Loucy (cell line): ENCODE measurements at regions not wholly inside any gene's neighbourhood (a gene's known extent, or its start where the extent isn't known, plus 50 kb on each side); places are given as distances from the start of the nearest gene placed in this dataset.

ENCODE experiments used
- H2AFZ ChIP-seq: fragments of 200-600 bp; sonication (generic); 2 replicates; pipeline ENCODE4 v1.6.0; 2016; ENCODE audit warnings: antibody characterized with exemption, mild to moderate bottlenecking, low read length, moderate library complexity
- H3F3A ChIP-seq: fragments of 200-600 bp; 2 replicates; pipeline ENCODE4 v1.6.0; 2016; ENCODE audit warnings: antibody characterized with exemption, low read depth, mild to moderate bottlenecking
- H3K27me3 ChIP-seq: fragments of 200-600 bp; sonication (generic); 2 replicates; pipeline ENCODE4 v1.6.1; 2014; ENCODE audit warnings: low read length, mild to moderate bottlenecking; ENCODE audit not compliant: insufficient read depth, poor library complexity, severe bottlenecking
- H3K36me3 ChIP-seq: fragments of 200-600 bp; sonication (generic); 2 replicates; pipeline ENCODE4 v1.6.1; 2016; ENCODE audit warnings: low read length; ENCODE audit not compliant: insufficient read depth
- H3K4me1 ChIP-seq: fragments of 200-600 bp; sonication (generic); 2 replicates; pipeline ENCODE4 v1.5.1; 2014; ENCODE audit warnings: low read length, mild to moderate bottlenecking; ENCODE audit not compliant: insufficient read depth, poor library complexity, severe bottlenecking
- H3K4me2 ChIP-seq: fragments of 200-600 bp; sonication (generic); 2 replicates; pipeline ENCODE4 v1.6.0; 2014; ENCODE audit warnings: antibody characterized with exemption, low read length, low read depth, mild to moderate bottlenecking; ENCODE audit not compliant: poor library complexity, severe bottlenecking
- H3K4me3 ChIP-seq: fragments of 200-600 bp; sonication (generic); 2 replicates; pipeline ENCODE4 v1.5.1; 2014; ENCODE audit warnings: low read length, mild to moderate bottlenecking, mixed read lengths; ENCODE audit not compliant: poor library complexity, severe bottlenecking
- H3K79me2 ChIP-seq: fragments of 200-600 bp; sonication (generic); 2 replicates; pipeline ENCODE4 v1.6.1; 2014; ENCODE audit warnings: low read length; ENCODE audit not compliant: insufficient read depth
- H3K9ac ChIP-seq: fragments of 200-600 bp; sonication (generic); 2 replicates; pipeline ENCODE4 v1.6.0; 2014; ENCODE audit warnings: mild to moderate bottlenecking, low read depth, low read length, moderate library complexity; ENCODE audit not compliant: poor library complexity, severe bottlenecking
- H3K9me2 ChIP-seq: fragments of 200-600 bp; sonication (generic); replicated peaks from 2 replicates; pipeline ENCODE4 v1.6.1; 2016; ENCODE audit warnings: low read depth, low read length, mixed read lengths
- H3K9me3 ChIP-seq: fragments of 200-600 bp; sonication (generic); 2 replicates; pipeline ENCODE4 v1.6.1; 2014; ENCODE audit warnings: mild to moderate bottlenecking, antibody characterized with exemption, low read length, low read depth; ENCODE audit not compliant: insufficient read depth
- H4K20me1 ChIP-seq: fragments of 200-600 bp; sonication (generic); 2 replicates; pipeline ENCODE4 v1.6.0; 2014; ENCODE audit warnings: antibody characterized with exemption, low read length, mild to moderate bottlenecking; ENCODE audit not compliant: insufficient read depth, poor library complexity, severe bottlenecking
- EZH2phosphoT487 ChIP-seq: fragments of 200-600 bp; IDR thresholded peaks from 2 replicates; pipeline ENCODE4 v1.6.1; 2018; ENCODE audit warnings: antibody characterized with exemption, mild to moderate bottlenecking, moderate library complexity, borderline replicate concordance
- TF ChIP-seq, protein P1 (sequence below): fragments of 200-600 bp; sonication (generic); conservative IDR thresholded peaks from 2 replicates; pipeline ENCODE4 v1.5.1; 2014; ENCODE audit warnings: mild to moderate bottlenecking, antibody characterized with exemption, low read length

DNA sequence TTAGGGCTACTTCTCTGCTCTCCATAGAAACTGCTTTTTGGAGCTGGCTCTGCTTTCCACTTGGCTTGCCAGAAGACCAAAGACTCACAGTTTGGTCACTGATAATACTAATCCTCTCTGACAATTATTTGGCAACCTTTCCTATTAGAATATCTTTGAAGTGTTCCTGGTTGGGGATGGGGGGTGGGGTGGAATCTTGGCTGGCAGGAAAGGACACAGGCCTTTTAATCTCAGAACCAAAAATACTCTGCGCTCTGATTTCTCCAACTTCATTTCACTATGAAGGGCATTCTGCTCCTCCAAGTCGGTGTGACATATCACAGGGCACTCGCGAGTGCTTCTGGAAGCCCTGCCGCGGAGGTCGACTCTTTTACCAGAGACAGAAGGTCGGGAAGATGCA is 1329.0 kb upstream of the WWC1 start:
- Histone ChIP-seq H3K4me3 (no peak overlapping the region), H2AFZ (no peak overlapping the region), H3K79me2 (no peaks in the 10 kb centered on the region), H3K36me3 (no peaks in the 10 kb centered on the region), H4K20me1 (no peaks in the 10 kb centered on the region), H3K9ac (no peak overlapping the region), H3K27me3 (no peaks in the 10 kb centered on the region), H3K4me1 (no peaks in the 10 kb centered on the region), H3K9me2 (no peaks in the 10 kb centered on the region), H3K4me2 (no peak overlapping the region), H3K9me3 (no peaks in the 10 kb centered on the region), H3F3A (no peaks in the 10 kb centered on the region)
- TF ChIP-seq, protein P1, sequence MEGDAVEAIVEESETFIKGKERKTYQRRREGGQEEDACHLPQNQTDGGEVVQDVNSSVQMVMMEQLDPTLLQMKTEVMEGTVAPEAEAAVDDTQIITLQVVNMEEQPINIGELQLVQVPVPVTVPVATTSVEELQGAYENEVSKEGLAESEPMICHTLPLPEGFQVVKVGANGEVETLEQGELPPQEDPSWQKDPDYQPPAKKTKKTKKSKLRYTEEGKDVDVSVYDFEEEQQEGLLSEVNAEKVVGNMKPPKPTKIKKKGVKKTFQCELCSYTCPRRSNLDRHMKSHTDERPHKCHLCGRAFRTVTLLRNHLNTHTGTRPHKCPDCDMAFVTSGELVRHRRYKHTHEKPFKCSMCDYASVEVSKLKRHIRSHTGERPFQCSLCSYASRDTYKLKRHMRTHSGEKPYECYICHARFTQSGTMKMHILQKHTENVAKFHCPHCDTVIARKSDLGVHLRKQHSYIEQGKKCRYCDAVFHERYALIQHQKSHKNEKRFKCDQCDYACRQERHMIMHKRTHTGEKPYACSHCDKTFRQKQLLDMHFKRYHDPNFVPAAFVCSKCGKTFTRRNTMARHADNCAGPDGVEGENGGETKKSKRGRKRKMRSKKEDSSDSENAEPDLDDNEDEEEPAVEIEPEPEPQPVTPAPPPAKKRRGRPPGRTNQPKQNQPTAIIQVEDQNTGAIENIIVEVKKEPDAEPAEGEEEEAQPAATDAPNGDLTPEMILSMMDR = no peak
- no peak for TF ChIP-seq EZH2phosphoT487

DNA sequence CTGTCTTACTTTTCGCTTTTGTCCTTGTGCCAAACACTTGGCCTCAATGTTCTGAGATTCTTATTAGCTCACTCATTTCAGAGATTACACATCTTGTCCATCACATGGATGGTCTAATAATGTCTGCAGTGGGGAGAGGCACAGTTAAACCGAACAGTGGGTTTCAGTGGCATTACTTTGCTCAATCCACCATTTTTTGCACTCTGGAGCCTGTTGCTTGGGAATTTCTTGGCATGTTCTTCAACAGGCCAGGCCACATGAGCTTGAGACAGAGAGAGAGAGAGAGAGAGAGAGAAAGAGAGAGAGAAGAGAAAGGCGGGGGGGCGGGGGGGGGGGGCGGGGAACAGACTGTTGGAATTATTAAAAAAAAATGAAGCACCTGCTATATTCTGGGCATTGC is 1327.8 kb upstream of the WWC1 start:
- no peaks in the 10 kb centered on the region for H3K79me2 ChIP-seq
- H2AFZ ChIP-seq = no peak overlapping the region
- no peak overlapping the region for H3K4me3 ChIP-seq
- H4K20me1 ChIP-seq = no peaks in the 10 kb centered on the region
- H3K9me3 ChIP-seq = no peaks in the 10 kb centered on the region
- no peaks in the 10 kb centered on the region for H3K27me3 ChIP-seq
- H3K4me2 ChIP-seq = no peak overlapping the region
- no peaks in the 10 kb centered on the region for H3K4me1 ChIP-seq
- TF ChIP-seq, protein P1 = no peak
- no peak for TF ChIP-seq EZH2phosphoT487
- no peaks in the 10 kb centered on the region for H3K9me2 ChIP-seq
- no peak overlapping the region for H3K9ac ChIP-seq
- H3F3A ChIP-seq = no peaks in the 10 kb centered on the region
- H3K36me3 ChIP-seq = no peaks in the 10 kb centered on the region

DNA sequence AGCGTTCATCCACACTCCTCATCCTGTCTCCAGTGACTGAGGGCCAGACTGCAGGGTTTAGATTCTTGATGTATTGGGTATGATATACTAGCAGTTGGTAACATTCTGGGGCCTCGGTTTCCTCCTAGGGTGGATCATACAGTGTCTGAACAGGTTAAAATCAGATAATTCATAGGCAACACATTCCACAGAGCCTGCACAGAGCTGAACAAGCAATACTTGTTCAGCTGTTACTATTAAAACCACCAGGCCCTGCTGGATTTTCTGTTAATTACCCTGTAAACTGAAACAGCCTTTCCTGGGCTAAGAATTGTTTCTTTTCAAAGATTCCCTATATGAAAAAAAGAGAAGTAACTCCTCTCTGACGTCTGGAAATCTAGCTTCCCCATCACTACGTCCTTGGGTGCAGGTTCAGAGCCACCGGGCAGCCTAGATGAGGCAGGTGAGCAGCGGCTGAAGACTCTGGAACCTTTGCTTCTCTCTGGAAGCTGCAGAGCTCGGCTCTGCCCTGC is 1313.5 kb upstream of the WWC1 start:
- Histone ChIP-seq H3K9me2 (no peaks in the 10 kb centered on the region), H4K20me1 (no peaks in the 10 kb centered on the region), H3K9ac (no peak overlapping the region), H3K4me2 (no peak overlapping the region), H2AFZ (no peak overlapping the region), H3K4me3 (no peak overlapping the region), H3K36me3 (no peaks in the 10 kb centered on the region), H3K27me3 (no peaks in the 10 kb centered on the region), H3K79me2 (no peaks in the 10 kb centered on the region), H3K4me1 (no peaks in the 10 kb centered on the region), H3F3A (no peaks in the 10 kb centered on the region), H3K9me3 (no peaks in the 10 kb centered on the region)
- TF ChIP-seq, protein P1 = no peak
- TF ChIP-seq EZH2phosphoT487 = no peak
